ENCODE measurements at regions not wholly inside any gene's neighbourhood (a gene's known extent, or its start where the extent isn't known, plus 50 kb on each side); places are given as distances from the start of the nearest gene placed in this dataset.

DNA sequence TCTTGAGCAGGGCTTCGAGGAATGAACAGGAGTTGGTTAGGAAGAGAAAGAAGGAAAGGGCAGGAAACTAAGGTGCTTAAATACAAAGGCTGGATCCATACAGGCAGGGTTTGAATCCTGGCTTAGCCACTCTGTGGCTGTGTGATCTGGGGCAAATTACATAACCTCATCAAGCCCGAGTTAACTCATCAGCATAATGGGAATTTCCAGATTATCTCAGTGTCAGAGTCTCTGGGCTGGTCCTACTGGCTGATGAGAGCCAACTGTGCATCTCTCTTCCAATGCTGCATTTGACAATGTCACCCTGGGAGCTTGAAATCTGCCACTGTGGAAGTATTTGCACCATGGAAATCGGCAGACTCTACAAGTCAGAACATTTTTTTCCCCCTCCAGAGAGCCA is 83.8 kb upstream of the SLC6A6 start:
- no peak for DNase-seq

DNA sequence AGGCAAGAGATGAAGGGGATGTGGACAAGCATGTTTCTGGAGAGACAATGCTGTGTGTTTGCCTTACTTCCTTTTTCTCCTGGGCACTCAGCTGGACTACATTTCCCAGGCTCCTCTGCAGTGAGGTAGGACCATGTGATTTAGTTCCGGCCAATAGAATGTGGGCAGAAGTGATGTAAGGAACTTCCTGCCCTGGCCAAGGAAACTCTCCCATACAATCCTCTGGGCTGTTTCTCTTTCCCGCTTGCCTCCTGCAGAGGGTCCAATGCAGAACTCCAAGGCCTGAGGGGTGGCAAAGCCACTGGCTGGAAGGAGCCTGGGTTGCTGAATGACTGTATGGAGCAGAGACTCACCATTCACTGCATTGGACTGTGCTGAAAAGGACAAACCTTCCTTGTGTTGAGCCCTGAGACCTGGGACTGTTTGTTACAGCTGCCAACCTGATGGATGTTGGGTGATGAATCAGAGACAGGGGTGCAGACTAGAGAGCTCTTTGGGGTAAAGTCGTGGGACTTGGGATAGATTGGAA is 82.7 kb upstream of the SLC6A6 start:
- DNase-seq = peak; percentile 17

DNA sequence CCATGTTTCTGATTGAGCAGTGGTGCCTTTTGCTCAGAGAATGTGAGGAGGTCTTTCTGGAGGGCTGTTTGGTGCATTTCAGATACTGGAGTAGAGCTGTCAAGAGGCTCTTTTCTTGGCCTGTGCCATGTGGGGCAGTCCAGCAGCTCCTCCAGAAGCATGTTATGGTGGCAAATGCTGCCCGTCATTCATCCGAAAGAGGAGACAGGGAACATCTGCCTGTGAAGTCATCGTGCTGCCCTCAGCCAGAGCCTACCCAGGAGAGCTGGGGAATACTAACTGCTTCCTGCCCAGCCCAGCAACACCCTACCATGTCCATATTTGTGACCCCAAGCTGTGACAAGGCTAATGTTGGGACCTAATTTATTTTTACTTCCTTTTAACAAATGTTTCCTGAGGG is 82.2 kb upstream of the SLC6A6 start:
- no peak for DNase-seq

DNA sequence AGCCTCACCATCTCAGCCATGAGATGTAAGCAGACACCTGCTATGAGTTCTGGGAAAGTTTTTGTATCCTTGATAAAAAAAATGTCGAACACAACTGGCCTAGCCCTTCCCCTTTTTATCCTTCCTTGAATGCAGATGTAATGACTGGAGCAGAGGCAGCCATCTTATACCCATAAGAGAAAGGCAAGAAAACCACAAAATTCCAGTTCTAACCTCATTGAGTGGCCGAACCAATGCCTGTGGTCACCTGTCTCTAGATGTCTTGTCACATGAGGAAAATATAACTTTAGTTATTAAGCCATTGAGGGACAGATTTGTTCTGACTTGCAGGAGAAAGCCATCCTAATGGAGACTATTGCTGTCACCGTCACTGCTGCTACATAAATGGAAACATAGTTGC is 80.4 kb upstream of the SLC6A6 start:
- DNase-seq = no peak

DNA sequence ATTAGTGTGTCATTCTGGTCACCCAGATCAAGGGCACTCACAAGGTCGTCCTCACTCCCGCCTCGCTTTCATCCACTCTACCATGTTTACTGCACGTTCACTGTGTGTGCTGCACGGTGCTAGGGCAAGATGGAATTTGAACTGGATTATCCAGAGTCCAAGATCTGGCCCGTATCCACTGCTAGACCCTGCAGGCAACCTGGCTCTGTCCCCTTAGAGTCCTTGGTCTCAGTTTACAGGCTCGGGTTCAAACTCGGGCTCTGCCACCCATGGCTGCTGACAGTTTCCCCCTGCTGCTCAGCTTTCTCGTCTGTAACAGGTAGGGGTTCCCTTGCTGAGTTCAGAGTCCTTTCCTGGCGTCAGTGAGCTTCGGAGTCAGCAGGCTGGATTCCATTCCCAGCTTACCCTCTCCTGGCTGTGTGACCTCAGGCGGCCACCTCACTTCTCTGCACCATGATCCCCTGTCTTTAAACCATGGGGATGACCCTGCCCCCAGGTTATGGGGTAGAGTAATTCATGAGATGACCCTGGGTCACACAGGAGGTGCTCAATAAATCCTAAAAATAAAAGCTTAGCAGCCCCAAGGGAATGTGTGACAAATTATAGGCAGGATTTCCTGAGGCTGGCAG is 79.6 kb upstream of the SLC6A6 start:
- DNase-seq = no peak

DNA sequence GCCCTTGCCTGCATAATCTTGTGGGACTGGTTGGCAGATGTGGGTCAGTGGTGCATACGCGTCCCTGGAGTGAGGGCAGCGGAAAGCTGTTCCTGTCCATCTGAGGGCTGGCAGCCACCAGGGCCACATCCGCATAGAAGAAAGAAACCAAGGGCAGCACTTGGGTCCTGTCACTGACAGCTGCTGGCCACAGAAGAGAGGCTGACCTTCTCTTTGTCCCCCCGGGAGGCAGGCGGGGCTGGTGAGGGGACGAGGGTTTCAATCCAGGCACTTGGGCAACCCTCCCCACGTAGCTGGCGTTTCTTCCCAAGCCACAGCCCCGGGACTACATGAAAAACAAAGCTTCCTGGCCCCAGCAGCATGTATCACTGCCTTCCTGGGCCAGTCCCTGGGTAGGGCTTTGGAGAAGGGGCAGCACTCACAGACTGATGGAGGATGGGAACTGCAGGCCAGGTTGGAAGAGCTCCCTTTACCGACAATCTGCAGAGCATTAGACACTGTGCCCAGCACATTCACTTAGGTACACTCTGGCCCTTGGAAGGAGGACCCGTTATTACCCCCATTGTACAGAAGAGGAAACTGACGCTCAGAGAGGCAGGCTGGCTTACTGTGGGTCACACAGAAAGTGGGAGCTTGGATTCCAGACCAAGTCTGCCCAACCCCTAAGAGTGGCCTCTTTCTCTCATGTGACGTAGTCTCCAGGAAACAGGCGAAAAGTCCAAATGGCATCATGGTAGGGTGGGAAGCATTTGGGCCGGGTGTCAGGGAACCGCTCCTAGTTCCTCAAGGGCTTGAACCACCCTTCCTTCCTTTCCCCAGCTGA is 78.8 kb upstream of the SLC6A6 start:
- DNase-seq = no peak

DNA sequence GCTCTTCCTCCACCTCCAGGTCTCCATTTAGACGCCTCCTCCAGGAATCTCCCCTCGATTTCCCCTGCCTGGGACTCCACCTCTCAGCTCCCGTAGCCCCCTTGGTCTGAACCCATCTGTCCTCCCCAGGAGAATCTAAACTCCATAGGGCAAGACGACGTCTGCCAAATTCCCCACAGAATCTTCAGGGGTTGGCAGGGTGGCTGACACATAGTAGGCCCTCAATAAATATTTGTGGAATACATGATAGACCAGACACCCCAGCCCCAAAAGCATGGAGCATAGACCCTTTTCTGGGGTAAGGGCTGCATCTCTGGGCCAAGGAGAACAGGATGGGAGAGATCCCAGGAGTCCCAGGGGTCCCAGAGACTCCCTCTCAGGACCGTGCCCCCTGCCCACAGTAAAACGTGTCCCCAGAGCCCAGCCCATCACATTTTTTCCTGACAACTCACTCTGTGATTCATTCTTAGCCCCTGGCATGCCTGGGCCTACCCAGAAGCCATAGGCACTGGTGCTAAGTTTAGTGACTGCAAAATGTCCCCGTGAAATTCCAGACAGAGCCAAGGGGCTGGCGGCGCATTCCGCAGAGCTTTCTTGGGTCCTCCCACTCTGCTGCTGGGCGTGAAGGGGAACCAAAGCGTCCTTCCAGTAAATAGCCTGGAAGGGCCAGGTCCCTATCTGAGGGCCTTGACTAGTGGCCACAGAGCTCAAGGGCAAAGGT is 78.0 kb upstream of the SLC6A6 start:
- peak; percentile 25 for DNase-seq

DNA sequence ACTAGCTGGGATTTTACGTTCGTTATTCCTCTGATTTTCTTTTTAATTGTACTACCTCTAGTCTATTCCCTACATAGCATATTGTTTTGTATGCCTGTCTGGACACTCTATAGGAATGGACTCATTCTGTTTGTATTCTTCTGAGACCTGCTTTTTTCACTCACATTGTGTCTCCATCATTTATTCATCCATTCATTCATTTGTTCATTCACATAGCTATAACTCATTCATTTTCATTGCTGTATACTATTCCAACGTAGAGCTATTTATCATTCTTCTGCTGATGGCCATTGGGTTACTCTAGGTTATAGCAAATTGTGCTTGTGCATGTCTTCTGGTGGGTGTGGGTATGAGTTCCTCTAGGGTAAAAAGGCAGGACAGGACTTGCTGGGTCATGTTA is 74.0 kb upstream of the SLC6A6 start:
- DNase-seq = no peak

DNA sequence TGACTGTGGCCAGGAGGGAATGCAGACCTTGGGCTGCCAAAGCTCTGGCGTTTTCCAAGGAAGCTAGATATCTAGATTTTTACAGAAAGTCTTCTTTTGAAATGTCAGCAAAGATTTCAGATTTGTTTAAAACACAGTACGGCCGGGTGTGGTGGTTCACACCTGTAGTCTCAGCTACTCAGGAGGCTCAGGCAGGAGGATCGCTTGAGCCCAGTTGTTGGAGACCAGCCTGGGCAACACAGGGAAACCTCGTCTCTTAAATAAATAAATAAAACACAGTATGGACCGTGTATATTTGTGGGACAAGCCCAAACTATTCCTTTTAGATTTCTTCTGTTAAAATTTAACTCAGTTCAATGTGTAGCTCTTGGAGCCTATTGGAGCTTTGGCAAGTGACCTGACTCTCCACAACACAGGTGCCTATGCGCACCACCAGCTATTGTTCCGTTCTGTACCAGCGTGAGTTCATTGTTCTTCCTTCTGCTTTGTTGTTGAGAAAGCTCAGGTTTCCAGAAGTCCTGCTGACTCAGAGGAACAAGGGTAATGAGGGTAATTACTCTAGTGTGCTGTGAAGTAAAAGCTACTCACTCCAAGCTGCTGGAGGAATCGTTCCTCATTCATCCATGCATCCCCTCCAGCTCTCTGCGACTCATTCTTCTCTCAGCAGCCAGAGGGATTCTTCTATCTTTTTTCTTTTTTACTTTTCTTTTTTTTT is 73.1 kb upstream of the SLC6A6 start:
- peak; percentile 22 for DNase-seq

DNA sequence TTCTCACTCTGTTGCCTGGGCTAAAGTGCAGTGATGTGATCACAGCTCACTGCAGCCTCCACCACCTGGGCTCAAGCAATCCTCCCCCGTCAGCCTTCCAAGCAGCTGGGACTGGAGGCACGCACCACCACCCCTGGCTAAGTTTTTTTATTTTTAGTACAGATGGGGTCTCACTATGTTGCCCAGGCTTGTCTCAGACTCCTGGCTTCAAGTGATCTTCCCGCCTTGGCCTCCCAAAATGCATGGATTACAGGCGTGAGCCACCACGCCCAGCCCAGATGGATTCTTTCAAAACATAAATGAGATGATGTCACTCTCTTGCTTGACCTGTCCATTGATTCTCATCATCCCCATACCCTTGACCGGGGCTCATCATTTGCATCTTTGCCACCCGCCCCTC is 72.6 kb upstream of the SLC6A6 start:
- DNase-seq = no peak

DNA sequence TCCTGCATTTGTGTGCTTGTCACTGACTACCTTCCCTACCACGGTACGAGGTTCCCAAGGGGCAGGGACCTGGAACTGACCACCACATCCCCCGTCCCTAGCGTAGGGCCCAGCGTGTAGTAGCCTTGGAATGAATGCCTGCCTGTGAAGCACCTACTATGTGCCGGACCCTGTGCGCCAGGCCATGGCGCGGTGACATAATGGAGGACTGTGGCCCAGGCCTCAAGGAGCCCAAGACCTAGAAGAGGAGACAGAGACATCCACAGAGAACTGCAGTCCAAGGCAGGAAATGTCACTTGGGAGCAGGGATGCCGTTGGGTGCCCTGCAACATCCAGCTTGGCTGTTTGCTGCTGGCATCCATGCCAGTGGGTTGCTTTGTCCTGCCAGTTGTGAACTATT is 71.9 kb upstream of the SLC6A6 start:
- no peak for DNase-seq

DNA sequence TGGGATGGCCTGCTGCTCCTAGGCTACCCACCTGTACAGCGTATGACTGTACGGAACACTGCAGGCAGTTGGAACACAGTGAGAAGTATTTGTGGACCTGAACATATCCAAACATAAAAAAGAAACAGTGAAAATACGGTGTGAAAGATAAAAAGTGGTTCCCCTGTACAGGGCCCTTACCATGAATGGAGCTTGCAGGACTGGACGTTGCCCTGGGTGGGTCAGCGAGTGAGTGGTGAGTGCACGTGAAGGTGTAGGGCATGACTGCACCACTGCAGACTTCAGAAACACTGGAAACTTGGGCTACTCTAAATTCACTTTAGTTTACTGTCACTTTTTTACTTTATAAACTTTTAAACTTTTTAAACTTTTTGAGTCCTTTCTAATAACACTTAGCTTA is 71.2 kb upstream of the SLC6A6 start:
- no peak for DNase-seq

DNA sequence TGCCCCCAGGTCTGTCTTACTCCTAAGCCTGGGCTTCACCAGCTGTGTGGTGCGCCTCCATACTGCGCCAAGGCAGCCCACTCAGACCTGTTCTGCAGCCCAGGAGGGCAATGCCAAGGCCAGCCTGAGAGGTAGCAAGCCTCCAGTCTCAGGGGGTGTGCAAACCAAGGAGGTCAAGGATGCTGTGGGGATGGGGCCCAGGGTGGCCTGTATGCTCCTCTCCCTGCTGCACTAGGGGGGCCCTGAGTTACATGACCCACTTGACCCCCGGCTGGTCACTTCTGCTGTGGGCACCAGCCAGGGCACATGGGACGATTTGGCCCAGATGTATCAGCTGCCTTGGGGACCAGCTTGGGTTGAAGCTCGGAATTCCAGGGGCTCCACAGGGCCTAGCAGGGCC is 70.0 kb upstream of the SLC6A6 start:
- no peak for DNase-seq

DNA sequence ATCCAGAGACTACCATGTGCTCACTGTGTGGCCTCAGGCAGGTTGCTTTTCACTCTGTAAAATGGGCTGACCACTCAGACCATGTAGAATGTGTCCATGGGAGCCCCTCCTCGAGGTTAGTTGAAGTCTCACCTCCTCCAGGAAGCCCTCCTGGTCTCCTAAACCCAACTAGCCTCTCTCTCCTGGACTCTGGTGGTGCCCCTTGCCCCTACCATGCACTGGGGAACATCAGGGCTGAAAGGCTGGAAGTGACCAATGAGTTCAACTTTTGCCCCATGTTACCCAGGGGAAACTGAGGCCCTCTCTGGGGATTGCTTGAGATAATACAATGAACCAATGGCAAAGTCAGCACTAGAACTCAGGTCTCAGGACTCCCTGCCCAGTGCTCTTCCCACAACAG is 69.2 kb upstream of the SLC6A6 start:
- no peak for DNase-seq

DNA sequence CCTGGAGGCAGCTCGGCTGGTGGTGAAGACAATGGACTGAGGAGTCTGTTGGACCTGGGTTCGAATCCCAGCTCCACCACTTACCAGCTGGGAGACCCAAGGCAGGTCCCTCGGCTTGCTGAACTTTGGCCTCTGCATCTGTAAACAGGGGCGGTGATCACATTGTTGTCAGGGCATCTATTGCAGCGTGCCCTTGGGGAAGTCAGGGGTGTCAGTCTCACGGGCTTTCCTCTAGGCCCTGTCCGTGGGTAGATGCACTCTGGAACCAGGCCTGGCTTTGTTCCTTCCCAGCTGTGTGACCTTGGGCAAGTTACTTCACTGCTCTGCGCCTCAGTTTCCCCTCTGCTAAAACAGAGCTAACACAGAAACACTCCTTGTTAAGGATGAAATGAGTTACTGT is 68.8 kb upstream of the SLC6A6 start:
- no peak for DNase-seq

DNA sequence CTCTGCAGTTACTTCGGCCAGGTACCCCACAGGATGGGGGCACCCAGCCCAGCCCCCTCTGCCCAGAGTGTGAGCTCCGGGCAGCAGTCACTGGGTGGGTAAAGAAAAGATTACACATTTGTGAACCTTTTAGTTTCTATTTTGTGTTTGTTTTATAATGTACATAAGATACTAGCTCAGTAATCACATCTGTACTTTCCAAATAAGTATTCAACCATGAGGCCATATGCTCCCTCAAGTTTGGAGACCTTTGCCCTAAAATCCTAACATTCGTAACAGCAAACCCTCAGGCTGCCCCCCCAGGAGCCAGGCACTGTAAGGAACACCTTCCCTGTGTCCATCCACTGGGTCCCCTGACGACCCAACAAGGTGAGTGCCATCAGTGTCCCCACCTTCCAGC is 68.3 kb upstream of the SLC6A6 start:
- DNase-seq = no peak

DNA sequence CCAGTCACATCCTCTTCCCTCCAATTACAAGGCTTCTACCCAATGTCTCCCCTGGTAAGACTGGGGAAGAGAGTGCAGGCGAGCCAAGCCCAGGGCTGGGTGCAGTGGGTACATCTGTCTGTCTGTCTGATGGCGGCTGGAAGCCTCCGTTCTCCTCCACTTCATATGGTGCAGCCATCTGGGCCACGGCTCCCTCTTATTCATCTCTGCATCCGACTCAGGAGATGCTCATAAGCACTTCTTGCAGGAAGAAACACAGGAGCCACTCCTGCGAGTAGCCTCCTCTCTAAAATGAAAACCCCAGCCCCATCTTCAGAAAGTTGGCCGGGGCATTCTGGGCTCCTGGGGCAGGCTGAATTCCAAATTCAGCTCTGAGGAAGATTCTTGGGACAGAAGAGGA is 67.5 kb upstream of the SLC6A6 start:
- DNase-seq = no peak

DNA sequence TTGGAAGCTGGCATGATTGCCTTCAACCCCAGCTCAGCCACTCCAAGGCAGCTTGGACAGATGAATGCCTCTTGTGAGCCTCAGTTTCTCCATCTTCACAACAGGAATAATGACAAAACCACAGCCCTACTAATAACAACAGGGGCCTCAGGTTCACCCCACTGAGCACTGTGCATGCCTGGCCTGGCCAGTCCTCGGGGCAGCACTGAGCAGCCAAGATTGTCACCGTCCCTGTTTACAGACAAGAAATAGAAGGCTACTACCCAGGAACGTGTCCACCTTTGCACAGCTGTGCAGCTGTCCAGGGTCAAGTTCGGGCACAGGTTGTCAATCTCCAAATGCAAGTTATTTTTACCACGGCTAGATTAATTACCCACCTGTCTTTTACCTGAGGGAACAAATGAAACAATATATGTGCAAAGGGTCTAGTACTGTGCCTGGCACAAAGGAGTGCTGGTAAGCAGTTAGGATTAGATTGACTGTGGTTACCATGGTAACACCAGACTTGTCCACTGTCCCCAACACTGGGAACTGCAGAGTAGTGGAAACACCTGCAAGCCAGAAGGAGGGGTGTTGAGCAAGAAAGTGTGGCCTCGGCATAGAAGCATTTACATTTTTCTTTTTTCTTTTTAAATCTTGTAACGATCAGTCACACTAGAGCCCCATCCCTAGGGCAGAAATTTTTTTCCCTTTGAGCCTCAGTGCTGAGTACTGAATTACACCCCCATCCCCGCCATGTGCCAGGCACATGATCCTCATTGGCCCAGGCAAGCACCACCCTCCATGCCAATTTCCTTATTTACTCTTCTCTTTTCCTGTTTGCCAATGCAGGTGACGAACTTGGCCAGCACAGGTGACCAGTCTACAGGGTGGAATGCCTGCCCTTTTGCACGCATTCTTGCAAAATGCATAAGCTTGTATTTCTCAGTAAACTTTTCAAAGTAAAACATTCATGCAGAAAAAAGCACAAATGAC is 66.3 kb upstream of the SLC6A6 start:
- no peak for DNase-seq

DNA sequence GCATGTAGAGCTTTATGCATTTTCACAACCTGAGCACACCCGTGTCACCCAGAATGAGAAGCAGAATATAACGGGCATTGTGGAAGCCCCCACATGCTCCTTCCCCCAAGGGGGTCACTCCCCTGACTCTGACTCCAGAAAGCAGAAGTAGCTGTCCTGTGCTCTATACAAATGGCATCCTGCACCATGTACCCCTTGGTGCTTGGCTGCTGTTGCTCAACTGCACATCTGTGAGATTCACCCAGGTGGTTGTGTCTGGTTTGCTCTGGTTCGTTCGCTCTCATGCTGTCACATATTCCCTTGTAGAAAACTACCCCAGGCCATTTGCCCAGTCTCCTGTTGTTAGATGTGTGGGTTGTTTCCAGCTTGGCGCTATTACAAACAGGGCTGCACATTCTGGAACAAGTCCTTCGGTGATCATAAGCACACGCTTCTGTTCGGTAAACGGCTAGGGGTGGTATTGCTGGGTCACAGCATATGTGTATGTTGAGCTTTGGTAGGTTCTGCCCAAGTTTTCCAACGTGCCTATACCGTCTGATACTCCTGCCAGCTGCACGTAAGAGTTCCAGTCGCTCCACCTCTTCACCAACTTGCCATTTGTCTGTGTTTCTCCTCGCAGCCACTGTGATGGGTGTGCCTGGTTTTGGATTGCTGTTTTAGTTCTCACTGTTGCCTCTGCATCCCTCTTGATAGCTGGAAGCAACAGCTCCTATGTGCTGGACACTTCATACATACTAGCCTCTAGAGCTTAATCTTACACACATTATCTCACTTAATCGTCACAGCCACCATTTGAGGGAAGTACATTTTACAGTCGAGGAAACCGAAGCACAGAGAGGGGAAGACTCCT is 65.4 kb upstream of the SLC6A6 start:
- DNase-seq = no peak

DNA sequence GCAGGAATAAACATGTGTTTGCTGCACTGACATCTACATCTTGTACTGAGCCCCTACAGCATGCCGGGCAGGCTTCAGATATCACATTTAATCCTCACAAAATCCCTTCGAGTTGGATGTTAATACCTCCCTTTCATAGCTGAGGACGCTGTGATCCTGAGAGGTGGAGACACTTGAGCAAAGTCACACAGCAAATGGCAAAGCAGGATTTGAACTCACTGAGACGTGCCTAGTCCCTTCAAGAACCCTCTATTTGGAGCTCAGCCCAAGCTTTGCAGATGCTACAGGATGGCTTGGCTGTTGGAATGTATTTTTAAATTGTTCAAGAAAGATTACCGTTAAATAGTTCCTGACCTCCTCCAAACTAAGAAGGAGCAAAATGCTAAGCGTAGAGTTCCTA is 64.6 kb upstream of the SLC6A6 start:
- DNase-seq = no peak

DNA sequence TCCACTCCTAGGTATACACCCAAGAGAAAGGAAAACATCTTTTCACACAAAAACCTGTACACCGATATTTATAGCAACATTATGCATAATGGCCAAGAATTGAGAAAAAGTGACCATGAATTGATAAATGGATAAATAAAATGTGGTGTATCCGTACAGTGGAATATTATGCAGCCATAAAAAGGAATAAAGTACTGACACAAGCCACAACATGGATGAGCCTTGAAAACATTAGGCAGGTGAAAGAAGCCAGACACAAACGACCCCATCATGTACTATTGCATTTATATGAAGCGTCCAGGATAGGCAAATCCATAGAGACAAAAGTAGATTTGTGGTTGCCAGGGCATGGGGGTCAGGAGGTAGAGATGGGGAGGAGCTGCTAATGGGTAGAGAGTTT is 64.2 kb upstream of the SLC6A6 start:
- DNase-seq = no peak

Data from T1000 (cell line).